HG02870 (cell line): ENCODE measurements at regions not wholly inside any gene's neighbourhood (a gene's known extent, or its start where the extent isn't known, plus 50 kb on each side); places are given as distances from the start of the nearest gene placed in this dataset.

Experiments
- ATAC-seq: cut with Tn5 transposase; IDR thresholded peaks from one replicate; pipeline ENCODE4 v1.9.1; 2021; ENCODE audit warnings: mild to moderate bottlenecking, moderate library complexity; ENCODE audit not compliant: unreplicated experiment

DNA sequence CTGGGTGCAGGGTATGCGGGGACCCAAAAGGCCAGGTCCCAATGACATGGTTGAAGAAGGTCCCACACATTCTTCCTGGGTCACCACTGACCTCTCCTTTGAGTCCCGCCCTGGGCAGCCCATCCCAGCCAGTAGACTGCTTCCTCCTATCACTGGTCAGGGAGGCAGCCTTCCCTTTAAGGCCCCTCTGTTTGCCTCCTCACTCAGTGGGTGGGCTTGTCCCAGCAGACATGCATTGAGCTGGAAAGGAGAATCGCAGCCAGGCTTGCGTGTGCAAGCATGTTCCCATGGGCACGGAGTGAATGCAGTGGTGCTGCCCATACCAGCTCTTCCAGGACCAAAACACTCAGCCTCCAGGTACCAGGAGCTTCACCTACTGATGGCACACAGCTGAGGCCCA is 162.4 kb upstream of the SYT13 start:
- no peak for ATAC-seq

GRCh38 chr11:45446998-45447397 is 160.9 kb upstream of the SYT13 start:
- ATAC-seq, result no peak

DNA sequence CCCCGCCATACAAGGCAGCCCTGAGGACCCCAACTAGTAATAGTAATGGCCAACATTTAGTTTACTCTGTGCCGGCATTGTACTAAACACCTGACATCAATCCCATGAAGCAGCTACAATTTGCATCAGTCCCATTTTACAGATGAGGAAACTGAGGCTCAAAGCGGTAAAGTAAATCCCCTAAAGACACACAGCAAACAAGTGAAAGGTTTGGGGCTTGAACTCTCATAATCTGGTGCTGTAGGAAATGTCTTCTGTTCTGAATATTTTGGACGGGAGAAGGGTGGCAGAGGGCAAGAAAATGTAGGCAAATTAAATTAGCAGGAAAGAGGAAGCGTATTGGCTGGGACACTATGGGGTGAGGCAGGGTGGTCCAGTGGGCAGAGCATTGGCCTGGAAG is 160.3 kb upstream of the SYT13 start:
- no peak for ATAC-seq

DNA sequence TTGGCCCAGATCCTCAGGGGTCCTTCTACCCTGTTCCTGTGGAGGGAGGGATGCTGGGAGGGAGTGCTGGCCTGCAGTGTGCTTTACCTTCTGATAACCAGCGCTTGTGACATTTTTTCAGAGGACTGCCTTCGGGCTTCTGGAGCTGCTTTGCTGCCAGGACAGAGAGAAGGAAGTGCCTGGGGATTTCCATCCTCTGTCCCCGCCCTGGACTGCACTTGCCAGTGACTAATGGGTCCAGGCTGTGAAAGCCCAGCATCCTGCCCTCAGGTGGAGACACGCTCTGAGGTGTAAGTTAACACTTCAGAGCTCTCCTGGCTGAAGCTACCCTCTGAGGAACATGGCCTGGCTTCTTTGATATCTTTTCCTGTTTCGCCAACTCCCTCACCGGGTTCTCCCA is 158.7 kb upstream of the SYT13 start:
- ATAC-seq, result no peak

GRCh38 chr11:45440111-45440510 is 154.0 kb upstream of the SYT13 start:
- ATAC-seq, result no peak

GRCh38 chr11:45436966-45437365 is 150.8 kb upstream of the SYT13 start:
- ATAC-seq, result no peak

DNA sequence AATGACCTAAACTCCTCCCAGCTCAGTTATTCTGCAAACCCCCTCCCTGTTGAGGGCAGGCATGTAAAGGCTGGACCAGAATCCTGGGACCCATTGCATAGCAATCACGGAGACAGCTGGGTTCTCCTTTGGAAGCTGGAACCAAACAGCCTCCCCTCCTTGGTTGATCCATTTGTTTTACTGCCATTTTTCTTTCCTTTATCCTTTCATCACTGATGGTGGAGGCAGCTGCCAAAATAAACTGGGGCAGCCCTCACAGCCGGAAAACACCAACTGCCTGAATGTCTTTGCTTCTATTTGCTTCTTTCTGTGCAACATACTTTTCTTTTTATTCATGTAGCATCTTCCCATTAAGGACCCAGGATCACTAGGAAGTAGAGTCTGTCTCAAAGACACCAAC is 150.0 kb upstream of the SYT13 start:
- ATAC-seq, result no peak

- no peak for ATAC-seq
Measured at GRCh38 chr11:45435706-45436105, 149.6 kb upstream of the SYT13 start.

DNA sequence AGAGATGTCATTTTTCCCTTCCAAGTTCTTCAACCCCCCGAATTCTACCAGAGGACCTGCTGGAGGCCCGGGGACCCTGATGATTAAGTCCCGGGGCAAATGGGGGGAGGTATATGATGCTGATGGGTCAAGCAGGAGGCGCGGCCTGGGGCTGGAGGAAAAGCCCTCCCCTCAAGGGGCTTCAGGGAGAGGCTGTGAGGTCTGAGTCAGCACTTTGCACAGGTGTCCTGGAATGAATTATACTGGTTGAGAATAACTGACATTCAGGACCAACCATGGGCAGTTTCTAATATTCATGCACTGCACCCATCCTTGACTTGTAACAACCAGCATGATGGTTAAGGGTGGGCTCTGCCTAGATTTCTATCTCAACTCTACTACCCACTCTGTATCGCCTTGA is 146.8 kb upstream of the SYT13 start:
- no peak for ATAC-seq

- ATAC-seq, result no peak
Measured at GRCh38 chr11:45432100-45432499, 146.0 kb upstream of the SYT13 start.

- no peak for ATAC-seq
Measured at GRCh38 chr11:45431046-45432018, 145.2 kb upstream of the SYT13 start.

DNA sequence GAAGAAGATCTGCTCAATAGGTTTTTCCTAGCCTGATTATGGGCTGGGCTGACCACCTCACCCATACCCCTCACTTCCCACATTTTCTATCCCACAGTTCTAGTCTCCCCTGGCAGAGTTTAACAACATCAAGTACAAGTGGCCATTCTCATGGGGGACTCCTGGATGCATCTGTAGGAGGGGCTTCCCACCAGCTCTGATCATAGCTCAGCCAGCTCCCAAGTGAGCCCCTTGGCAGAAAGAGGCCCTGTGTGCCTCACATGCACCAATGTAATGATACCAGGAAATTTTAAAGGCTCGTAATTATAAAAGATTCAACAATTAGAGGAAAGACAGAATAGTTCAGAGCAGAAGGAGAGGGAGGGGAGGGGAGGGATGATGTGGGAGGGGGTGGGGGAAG is 144.2 kb upstream of the SYT13 start:
- ATAC-seq, result no peak

GRCh38 chr11:45429719-45430118 is 143.6 kb upstream of the SYT13 start:
- ATAC-seq, result no peak

DNA sequence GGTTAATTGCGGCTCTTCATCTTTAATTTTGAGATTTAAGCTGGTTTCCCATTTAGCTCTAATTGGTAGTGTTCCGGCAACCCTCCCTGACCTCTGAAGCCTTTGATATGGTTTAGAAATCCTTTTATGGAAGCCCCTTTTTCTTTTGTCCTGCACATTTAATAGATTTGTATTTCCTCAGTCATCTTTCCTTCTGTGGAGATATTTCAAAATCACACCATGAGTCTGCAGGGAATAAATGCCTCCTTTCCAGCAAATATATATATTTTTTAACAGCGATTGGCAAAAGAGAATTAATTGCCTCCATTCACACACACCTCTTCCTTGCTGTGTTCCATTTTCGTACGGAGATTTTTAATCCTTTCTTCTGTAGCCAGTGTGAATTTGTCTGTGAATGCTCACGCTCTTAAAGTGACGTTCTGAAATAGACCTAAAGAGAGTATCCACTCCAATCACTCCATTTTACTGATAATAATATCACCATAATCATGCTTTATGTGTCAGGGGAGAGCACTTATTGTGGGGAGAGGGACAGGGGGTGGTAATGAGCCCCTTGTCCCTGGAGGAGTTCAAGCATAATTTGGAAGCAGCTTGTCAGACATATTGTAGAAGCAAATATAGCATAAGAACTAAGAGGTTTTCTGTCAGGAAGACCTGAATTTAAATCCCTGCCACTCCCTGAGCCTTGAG is 142.5 kb upstream of the SYT13 start:
- no peak for ATAC-seq

DNA sequence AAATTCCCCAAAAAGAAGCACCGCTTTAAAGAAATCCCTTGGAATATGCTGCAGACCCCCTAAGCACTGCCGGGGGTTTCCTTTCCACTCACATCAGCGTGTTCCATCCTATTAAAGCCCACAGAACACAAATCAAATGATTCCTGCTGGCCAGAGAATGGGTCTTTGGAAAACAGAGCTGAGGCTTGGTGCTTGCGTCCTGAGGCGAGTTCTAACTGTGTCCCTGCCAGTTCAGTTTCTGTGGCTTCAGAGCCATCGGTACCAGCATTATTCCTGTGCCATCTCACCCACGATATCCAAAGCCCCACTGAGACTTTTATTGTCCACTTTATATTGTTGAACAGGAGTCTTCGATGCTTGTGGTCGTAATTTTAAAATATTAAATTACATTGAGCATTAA is 142.0 kb upstream of the SYT13 start:
- no peak for ATAC-seq

DNA sequence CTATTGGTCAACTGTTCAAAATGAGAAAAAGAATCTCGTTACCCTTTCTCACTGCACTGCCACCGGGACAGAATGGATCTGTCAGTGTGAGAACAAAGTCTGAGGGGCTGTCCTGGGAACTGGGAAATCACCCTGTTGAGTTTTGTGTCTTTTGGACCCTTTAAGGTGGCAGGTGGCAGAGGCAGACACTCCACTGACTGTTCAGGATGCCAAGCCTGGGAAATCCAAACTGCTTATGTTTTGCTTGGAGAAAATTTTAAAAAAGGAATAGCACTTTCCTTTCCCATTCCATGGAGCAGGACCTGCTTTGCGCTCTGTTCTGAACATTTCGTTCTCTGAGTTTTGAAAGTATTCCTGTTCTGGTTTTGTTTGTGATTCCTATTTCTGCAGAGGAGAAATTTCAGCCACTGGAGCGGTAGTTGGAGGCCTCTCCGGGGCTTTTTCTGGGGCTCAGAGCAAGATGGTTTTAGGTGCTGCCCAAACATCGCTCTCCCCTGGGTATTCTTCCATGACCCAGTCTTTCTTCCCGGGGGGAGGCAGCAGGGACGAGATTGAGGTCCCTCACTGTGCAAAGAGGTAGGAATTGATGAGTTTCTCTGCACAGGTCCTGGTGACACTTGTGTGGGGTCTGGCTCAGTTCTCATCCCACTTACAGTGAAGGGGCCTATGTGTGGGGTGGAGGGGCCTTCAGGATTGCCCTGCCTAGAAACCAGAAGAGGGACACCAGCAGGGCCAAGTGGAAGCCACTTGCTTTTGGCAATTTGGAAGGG is 138.5 kb upstream of the SYT13 start:
- no peak for ATAC-seq

DNA sequence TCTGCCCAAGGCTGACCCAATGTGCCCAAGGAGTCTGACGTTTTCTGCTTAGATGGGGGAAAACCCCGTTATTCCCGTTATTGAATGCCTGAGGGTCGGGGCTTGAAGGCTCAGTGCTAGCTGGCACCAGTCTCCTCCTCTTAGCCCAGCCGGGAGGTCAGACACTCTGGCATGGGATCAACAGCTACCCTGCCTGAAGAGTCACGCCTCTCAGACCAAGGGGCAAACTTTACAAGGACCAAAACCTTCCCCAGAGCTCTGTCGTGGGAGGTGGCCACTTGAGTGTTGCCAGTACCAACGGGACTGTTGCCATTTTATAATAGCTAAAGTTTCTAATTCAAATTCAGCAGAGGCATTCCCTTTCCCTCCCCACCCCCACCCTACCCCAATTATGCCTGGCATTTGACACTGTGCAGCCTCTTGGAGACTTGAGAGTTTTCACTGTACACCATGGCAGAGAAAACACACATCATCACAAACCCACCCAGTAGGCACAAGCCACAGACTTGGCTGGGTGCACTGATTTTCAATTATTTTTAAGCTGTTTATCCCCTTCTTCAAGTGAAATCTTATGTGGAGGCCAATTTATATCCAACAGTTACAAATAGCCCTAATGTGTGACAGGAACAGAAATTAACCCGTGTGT is 137.5 kb upstream of the SYT13 start:
- ATAC-seq, result no peak

GRCh38 chr11:45423036-45423435 is 136.9 kb upstream of the SYT13 start:
- no peak for ATAC-seq

GRCh38 chr11:45414088-45414487 is 127.9 kb upstream of the SYT13 start:
- no peak for ATAC-seq

- no peak for ATAC-seq
Measured at GRCh38 chr11:45413156-45413858, 127.2 kb upstream of the SYT13 start.
